Natural killer cell (primary cell): ENCODE measurements at regions not wholly inside any gene's neighbourhood (a gene's known extent, or its start where the extent isn't known, plus 50 kb on each side); places are given as distances from the start of the nearest gene placed in this dataset.
"Not testable (repeated sequence)": the region's sequence is repeated elsewhere in the genome, so short reads cannot be mapped to it uniquely, and the experiment has no call there.

Experiments used
- ATAC-seq, 3 donors: fragments of 150-1000 bp in 2 of 3; fragments of 200-7000 bp in 1 of 3; cut with Tn5 transposase; 1 replicate in 1 of 3; 2 replicates in 2 of 3; pipeline ENCODE4 v1.10.0; 2021; ENCODE audit warnings: mild to moderate bottlenecking in 2 of 3, moderate library complexity in 2 of 3
- DNase-seq, 2 donors: peaks; one replicate each; pipeline versions ENCODE4 v3.0.0 to v3.0.0-alpha.2; 2013 to 2021; ENCODE audit warnings: mixed read lengths in 1 of 2
- H3K27ac ChIP-seq: one replicate; pipeline ENCODE4 v1.5.1; 2013; ENCODE audit warnings: mild to moderate bottlenecking, low read length
- H3K27me3 ChIP-seq: one replicate; pipeline ENCODE4 v1.6.1; 2013; ENCODE audit warnings: low read length; ENCODE audit not compliant: control insufficient read depth, insufficient read depth
- H3K36me3 ChIP-seq: one replicate; pipeline ENCODE4 v1.6.1; 2013; ENCODE audit warnings: low read length; ENCODE audit not compliant: control insufficient read depth, insufficient read depth
- H3K4me1 ChIP-seq: one replicate; pipeline ENCODE4 v1.6.1; 2013; ENCODE audit warnings: low read length; ENCODE audit not compliant: control insufficient read depth, insufficient read depth
- H3K4me3 ChIP-seq: one replicate; pipeline ENCODE4 v1.5.1; 2013; ENCODE audit warnings: low read length
- H3K9me3 ChIP-seq: one replicate; pipeline ENCODE4 v1.6.1; 2013; ENCODE audit warnings: low read length; ENCODE audit not compliant: control insufficient read depth, insufficient read depth
- H3K27ac Mint-ChIP-seq, 2 donors: one replicate each; pipeline ENCODE4 v1.8.0; 2022; ENCODE audit warnings: mild to moderate bottlenecking in 2 of 2, mixed read lengths in 2 of 2, moderate library complexity in 1 of 2
- H3K27me3 Mint-ChIP-seq, 2 donors: one replicate each; pipeline ENCODE4 v1.8.0; 2022; ENCODE audit warnings: low read depth in 2 of 2, mixed read lengths in 2 of 2
- H3K36me3 Mint-ChIP-seq: one replicate; pipeline ENCODE4 v1.8.0; 2022; ENCODE audit warnings: mixed read lengths
- H3K4me1 Mint-ChIP-seq, 2 donors: one replicate each; pipeline ENCODE4 v1.8.0; 2022; ENCODE audit warnings: mixed read lengths in 2 of 2
- H3K4me3 Mint-ChIP-seq: one replicate; pipeline ENCODE4 v1.8.0; 2022; ENCODE audit warnings: mild to moderate bottlenecking, moderate library complexity, mixed read lengths
- H3K9me3 Mint-ChIP-seq, 2 donors: one replicate each; pipeline ENCODE4 v1.8.0; 2022; ENCODE audit warnings: mixed read lengths in 2 of 2
- WGBS: methylation state at CpG from one replicate; pipeline ENCODE4 v1.1.7; 2013; ENCODE audit warnings: missing lambda C conversion rate; ENCODE audit not compliant: insufficient coverage; 5-methylcytosine and 5-hydroxymethylcytosine counted together
- intact Hi-C: fragments of 100-400 bp; cut with micrococcal nuclease; formaldehyde crosslinking; loops from one replicate; pipeline ENCODE4 v1.14.2; 2022
- TF ChIP-seq, protein P1 (sequence below): fragments of 200-600 bp; IDR thresholded peaks from one replicate; pipeline ENCODE4 v1.8.0; 2022; ENCODE audit warnings: antibody characterized with exemption

DNA sequence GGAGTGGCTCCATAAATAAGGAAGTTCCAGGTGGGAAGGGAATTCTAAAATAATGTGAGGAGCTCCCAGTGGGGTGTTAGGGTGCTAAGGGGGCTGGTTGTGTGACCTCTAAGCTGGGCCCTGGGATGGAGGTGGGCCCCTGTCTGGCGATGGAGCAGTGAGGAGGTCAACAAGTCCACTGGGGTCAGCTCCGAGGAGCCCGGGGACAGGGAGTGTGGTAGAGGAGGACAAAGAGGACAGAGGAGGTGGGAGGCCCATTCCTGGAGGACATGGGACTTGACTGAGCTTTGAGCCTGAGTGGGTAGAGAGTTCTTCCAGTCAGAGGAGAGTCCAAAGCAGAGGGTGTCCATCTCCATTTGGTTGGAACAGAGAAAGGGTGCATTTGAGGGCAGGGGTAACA lies 390.2 kb downstream of the TSHZ3 start:
- no peak overlapping the region for H3K27ac Mint-ChIP-seq
- H3K27me3 ChIP-seq = no peaks in the 10 kb centered on the region
- TF ChIP-seq, protein P1, sequence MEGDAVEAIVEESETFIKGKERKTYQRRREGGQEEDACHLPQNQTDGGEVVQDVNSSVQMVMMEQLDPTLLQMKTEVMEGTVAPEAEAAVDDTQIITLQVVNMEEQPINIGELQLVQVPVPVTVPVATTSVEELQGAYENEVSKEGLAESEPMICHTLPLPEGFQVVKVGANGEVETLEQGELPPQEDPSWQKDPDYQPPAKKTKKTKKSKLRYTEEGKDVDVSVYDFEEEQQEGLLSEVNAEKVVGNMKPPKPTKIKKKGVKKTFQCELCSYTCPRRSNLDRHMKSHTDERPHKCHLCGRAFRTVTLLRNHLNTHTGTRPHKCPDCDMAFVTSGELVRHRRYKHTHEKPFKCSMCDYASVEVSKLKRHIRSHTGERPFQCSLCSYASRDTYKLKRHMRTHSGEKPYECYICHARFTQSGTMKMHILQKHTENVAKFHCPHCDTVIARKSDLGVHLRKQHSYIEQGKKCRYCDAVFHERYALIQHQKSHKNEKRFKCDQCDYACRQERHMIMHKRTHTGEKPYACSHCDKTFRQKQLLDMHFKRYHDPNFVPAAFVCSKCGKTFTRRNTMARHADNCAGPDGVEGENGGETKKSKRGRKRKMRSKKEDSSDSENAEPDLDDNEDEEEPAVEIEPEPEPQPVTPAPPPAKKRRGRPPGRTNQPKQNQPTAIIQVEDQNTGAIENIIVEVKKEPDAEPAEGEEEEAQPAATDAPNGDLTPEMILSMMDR = no peak

DNA sequence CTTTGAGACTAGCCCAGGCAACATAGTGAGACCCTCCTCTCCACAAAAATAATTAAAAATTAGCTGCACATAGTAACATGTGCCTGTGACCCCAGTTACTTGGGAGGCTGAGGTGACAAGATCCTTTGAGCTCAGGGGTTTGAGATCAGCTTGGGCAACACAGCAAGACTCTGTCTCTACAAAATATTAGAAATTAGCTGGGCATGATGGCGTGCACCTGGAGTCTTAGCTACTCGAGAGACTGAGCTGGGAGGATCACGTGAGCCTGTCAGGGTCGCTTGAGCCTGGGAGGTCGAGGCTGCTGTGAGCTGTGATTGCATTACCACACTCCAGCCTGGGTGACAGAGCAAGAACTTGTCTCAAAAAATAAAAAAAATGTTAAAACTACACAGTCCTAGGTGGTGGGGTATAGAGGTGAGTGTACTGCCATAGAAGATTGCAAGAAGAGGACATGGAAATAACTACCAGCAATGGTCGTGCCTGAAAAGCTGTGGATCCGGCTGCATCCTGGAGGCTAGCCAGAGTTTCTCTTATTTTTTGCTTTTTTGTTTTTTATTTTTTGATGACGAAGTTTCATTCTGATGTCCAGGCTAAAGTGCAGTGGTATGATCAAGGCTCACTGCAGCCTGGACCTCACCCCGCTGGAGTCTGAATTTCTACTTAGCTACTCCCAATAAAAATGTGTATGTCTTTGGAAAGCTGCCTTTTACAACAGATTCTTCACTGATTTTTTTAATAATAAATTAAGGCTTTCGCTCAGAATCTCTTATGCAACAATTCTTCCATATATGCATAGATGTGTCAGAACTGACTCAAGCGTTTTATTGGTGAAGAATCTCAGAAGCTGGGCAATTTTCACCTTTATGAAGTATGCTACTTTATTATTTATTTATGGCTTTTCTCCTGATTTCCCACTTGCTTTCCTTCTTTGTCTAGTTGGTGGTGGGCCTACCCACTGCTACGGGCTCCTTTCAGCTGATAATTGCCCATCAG lies 393.8 kb downstream of the TSHZ3 start:
- Mint-ChIP-seq H3K27me3 (peaks cover 16 to 17% of the 10 kb centered on the region in 2 donors), H3K27ac (no peak overlapping the region), H3K9me3 (no peaks in the 10 kb centered on the region), H3K4me1 (no peaks in the 10 kb centered on the region), H3K36me3 (no peaks in the 10 kb centered on the region), H3K4me3 (no peak overlapping the region)
- DNase-seq (no peak), ATAC-seq (no peak)
- Histone ChIP-seq H3K9me3 (no peaks in the 10 kb centered on the region), H3K27me3 (no peaks in the 10 kb centered on the region), H3K36me3 (no peaks in the 10 kb centered on the region), H3K4me1 (no peaks in the 10 kb centered on the region), H3K4me3 (no peak overlapping the region), H3K27ac (no peak overlapping the region)
- intact Hi-C loops = no loop called here
- 87% methylated on average over 9 of the region's 12 CpGs for WGBS
- TF ChIP-seq, protein P1 = no peak

More for the DNA sequence above, 390.2 kb downstream of the TSHZ3 start:
- intact Hi-C loops = no loop called here
- ATAC-seq = no peak
- no peak for DNase-seq
- Mint-ChIP-seq H3K27me3 (peaks cover 6 to 11% of the 10 kb centered on the region in 2 donors), H3K36me3 (no peaks in the 10 kb centered on the region), H3K4me3 (no peak overlapping the region), H3K4me1 (no peaks in the 10 kb centered on the region), H3K9me3 (no peaks in the 10 kb centered on the region)
- H3K36me3 ChIP-seq = no peaks in the 10 kb centered on the region
- H3K4me1 ChIP-seq = no peaks in the 10 kb centered on the region
- WGBS = 86% methylated on average over 3 of the region's 3 CpGs
- H3K27ac ChIP-seq = no peak overlapping the region
- H3K4me3 ChIP-seq = no peak overlapping the region
- no peaks in the 10 kb centered on the region for H3K9me3 ChIP-seq

DNA sequence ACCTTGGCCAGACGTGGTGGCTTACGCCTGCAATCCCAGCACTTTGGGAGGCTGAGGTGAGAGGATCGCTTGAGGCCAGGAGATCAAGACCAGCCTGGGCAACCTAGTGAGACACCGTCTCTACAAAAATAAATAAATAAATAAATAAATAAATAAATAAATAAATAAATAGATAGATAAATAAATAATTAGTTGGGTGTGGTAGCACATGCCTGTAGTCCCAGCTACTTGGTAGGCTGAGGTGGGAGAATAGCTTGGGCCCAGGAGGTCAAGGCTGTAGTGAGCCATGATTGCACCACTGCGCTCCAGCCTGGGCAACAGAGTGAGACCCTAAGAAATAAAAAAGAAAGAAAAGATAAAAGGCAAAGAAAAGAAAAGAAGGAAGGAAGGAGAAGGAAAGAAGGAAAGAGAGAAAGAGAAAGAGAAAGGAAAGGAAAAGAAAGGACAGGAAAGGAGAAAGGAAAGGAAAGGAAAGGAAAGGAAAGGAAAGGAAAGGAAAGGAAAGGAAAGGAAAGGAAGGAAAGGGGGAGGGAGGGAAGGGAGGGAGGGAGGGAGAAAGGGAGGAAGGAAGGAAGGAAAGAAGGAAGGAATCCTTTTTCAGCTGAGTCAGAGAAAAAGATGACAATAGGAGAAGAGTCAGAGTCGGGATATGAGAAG lies 404.8 kb downstream of the TSHZ3 start:
- DNase-seq, intact Hi-C loops, H3K4me3 Mint-ChIP-seq, H3K36me3 Mint-ChIP-seq, H3K27me3 ChIP-seq, H3K27ac Mint-ChIP-seq, H3K9me3 ChIP-seq, H3K4me1 Mint-ChIP-seq, ATAC-seq, H3K4me3 ChIP-seq, H3K9me3 Mint-ChIP-seq, H3K4me1 ChIP-seq, H3K36me3 ChIP-seq, H3K27ac ChIP-seq: not testable (repeated sequence)
- H3K27me3 Mint-ChIP-seq = peaks cover 0 to 14% of the 10 kb centered on the region in 2 donors
- 96% methylated on average over 5 of the region's 6 CpGs for WGBS

DNA sequence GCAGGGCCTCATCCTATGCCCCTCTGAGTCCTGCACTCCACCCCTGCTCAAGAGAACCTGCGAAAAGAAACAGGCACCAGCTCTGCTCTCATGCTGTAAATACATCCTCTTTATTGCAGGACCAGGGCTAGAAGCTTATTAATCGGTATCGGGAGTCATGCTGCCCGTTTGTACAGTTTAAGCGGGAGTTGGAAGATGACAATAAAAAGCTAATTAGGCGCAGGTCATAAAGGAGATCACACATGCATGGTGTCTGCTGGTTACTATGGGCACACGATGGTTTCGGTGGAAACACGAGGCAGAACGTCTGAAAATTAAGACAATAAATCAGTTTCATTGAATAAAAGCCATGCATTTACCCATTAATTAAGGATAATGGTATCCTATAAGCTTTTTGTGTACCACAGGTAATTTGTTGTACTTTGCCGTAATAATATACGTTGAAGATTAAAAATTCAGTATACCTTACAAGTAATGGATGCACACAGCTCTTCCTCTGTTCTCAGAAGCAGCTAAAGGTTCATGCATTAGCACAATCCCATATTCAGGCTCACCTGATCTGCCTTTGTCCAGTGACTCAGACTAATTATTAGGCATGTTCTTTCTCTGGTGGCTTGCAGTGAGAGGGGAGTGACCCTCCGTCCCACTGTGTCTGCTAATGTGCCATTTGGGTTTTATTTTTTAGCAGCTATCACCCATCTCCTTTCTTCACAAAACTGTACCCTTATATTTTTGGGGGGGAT lies 406.0 kb downstream of the TSHZ3 start:
- intact Hi-C loops = no loop called here
- Mint-ChIP-seq H3K9me3 (no peaks in the 10 kb centered on the region), H3K4me3 (no peak overlapping the region), H3K27ac (no peak overlapping the region), H3K36me3 (no peaks in the 10 kb centered on the region), H3K27me3 (peaks cover 7 to 22% of the 10 kb centered on the region in 2 donors), H3K4me1 (no peaks in the 10 kb centered on the region)
- DNase-seq (no peak), ATAC-seq (no peak)
- Histone ChIP-seq H3K27ac (no peak overlapping the region), H3K9me3 (no peaks in the 10 kb centered on the region), H3K4me1 (no peaks in the 10 kb centered on the region), H3K36me3 (no peaks in the 10 kb centered on the region), H3K4me3 (no peak overlapping the region), H3K27me3 (peaks cover 4% of the 10 kb centered on the region)
- TF ChIP-seq, protein P1 = no peak
- 93% methylated on average over 11 of the region's 13 CpGs for WGBS
